Lower leg skin (tissue), 3 donors: ENCODE measurements at regions not wholly inside any gene's neighbourhood (a gene's known extent, or its start where the extent isn't known, plus 50 kb on each side); places are given as distances from the start of the nearest gene placed in this dataset.

ENCODE experiments used
- CTCF ChIP-seq, 3 donors: fragments of 450-650 bp; IDR thresholded peaks; one replicate each; pipeline ENCODE4 v1.5.1; 2016; ENCODE audit warnings: antibody characterized with exemption in 3 of 3, mild to moderate bottlenecking in 3 of 3, moderate library complexity in 2 of 3
- POLR2A ChIP-seq, 2 donors: fragments of 450-650 bp; IDR thresholded peaks; one replicate each; pipeline ENCODE4 v1.6.1; 2016 to 2017; ENCODE audit warnings: antibody characterized with exemption in 2 of 2, mild to moderate bottlenecking in 1 of 2, moderate library complexity in 1 of 2

- TF ChIP-seq CTCF (IDR thresholded peaks at IDR 0.05) (no peak), POLR2A (IDR thresholded peaks at IDR 0.05) (no peak)
These were observed 64.8 kb upstream of the MEOX2 start for GRCh38 chr7:15751191-15751701.
